DND-41 (cell line): ENCODE measurements at regions not wholly inside any gene's neighbourhood (a gene's known extent, or its start where the extent isn't known, plus 50 kb on each side); places are given as distances from the start of the nearest gene placed in this dataset.

Experiments used
- ATAC-seq: fragments of 200-7000 bp; cut with Tn5 transposase; 3 replicates; pipeline ENCODE4 v1.9.1; 2021; ENCODE audit warnings: low read depth; ENCODE audit not compliant: insufficient read depth
- DNase-seq: peaks from one replicate; pipeline ENCODE4 v3.0.0-alpha.2; 2020
- H2AFZ ChIP-seq: 2 replicates; pipeline ENCODE4 v1.6.0; 2012; ENCODE audit warnings: low read depth, low read length
- H3K27ac ChIP-seq: 2 replicates; pipeline ENCODE4 v1.5.1; 2012; ENCODE audit warnings: low read length, inconsistent platforms
- H3K27me3 ChIP-seq: fragments of 200-600 bp; sonication (generic); 2 replicates; pipeline ENCODE4 v1.6.0; 2012; ENCODE audit warnings: low read length, mild to moderate bottlenecking, inconsistent platforms; ENCODE audit not compliant: insufficient read depth, poor library complexity
- H3K36me3 ChIP-seq: 2 replicates; pipeline ENCODE4 v1.5.1; 2012; ENCODE audit warnings: low read length, inconsistent platforms; ENCODE audit not compliant: insufficient read depth
- H3K4me1 ChIP-seq: 2 replicates; pipeline ENCODE4 v1.5.1; 2012; ENCODE audit warnings: mild to moderate bottlenecking, low read length; ENCODE audit not compliant: insufficient read depth
- H3K4me2 ChIP-seq: 2 replicates; pipeline ENCODE4 v1.6.0; 2012; ENCODE audit warnings: mild to moderate bottlenecking, moderate library complexity, low read length, inconsistent platforms; ENCODE audit not compliant: insufficient read depth
- H3K4me3 ChIP-seq, 2 experiments: fragments of 200-600 bp in 1 of 2; shearing (Covaris generic) in 1 of 2; 2 replicates each; pipeline ENCODE4 v1.5.1; 2012 to 2016; ENCODE audit warnings: inconsistent platforms in 2 of 2, low read length in 2 of 2, mild to moderate bottlenecking in 2 of 2, low read depth in 1 of 2, moderate library complexity in 1 of 2
- H3K79me2 ChIP-seq: 2 replicates; pipeline ENCODE4 v1.6.0; 2012; ENCODE audit warnings: low read length, inconsistent platforms; ENCODE audit not compliant: insufficient read depth
- H3K9ac ChIP-seq: 2 replicates; pipeline ENCODE4 v1.6.0; 2012; ENCODE audit warnings: low read depth, mild to moderate bottlenecking, inconsistent platforms, low read length, moderate library complexity
- H3K9me3 ChIP-seq: 2 replicates; pipeline ENCODE4 v1.5.1; 2012; ENCODE audit warnings: low read length, moderate library complexity, mild to moderate bottlenecking, inconsistent platforms; ENCODE audit not compliant: insufficient read depth, severe bottlenecking
- H4K20me1 ChIP-seq: 2 replicates; pipeline ENCODE4 v1.6.0; 2012; ENCODE audit warnings: low read length; ENCODE audit not compliant: insufficient read depth
- EZH2 ChIP-seq: IDR thresholded peaks from 3 replicates; pipeline ENCODE4 v1.6.1; 2012; ENCODE audit warnings: borderline replicate concordance, low read depth, mild to moderate bottlenecking, moderate library complexity, low read length, inconsistent platforms; ENCODE audit not compliant: severe bottlenecking
- TF ChIP-seq, protein P1 (sequence below): IDR thresholded peaks from 2 replicates; pipeline ENCODE4 v1.5.1; 2012; ENCODE audit warnings: borderline replicate concordance, low read length, moderate library complexity, mild to moderate bottlenecking; ENCODE audit not compliant: poor library complexity, severe bottlenecking; ENCODE audit errors: extremely low read depth

DNA sequence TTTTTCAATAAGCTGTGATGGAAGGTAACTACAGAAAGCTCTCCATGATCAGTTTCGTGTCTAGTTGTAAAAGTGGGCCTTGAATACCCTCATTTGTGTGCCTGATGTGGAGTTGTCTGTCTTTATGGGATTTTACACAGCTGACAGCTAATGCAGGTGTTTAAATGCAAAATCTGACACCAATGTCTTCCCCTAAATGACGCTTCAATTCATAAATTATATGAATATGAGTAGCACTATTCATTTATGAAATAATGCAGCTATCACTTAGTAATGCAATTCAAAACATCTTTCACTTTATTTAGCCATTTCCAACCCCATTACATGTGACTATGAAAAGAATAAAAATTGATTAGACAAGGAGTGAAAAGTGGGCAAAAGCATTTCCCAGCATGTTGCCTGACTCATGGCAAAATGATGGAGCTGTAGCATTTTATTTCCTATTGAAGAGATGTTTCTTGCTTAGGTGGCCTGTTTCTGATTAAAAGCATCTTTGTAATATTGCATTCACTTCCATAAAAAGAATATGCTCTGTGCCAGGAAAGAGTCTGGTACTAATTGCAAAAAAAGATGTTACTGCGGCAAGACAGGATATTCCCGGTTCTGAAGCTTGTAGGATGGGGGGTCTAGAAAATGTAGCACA is 116.7 kb upstream of the HAPLN1 start:
- ATAC-seq = no peak
- H3K27me3 ChIP-seq = peaks cover 4% of the 10 kb centered on the region
- H2AFZ ChIP-seq = no peak overlapping the region
- H3K79me2 ChIP-seq = no peaks in the 10 kb centered on the region
- H3K36me3 ChIP-seq = no peaks in the 10 kb centered on the region
- H4K20me1 ChIP-seq = no peaks in the 10 kb centered on the region
- H3K4me3 ChIP-seq = no peak overlapping the region
- no peak for TF ChIP-seq EZH2
- TF ChIP-seq, protein P1, sequence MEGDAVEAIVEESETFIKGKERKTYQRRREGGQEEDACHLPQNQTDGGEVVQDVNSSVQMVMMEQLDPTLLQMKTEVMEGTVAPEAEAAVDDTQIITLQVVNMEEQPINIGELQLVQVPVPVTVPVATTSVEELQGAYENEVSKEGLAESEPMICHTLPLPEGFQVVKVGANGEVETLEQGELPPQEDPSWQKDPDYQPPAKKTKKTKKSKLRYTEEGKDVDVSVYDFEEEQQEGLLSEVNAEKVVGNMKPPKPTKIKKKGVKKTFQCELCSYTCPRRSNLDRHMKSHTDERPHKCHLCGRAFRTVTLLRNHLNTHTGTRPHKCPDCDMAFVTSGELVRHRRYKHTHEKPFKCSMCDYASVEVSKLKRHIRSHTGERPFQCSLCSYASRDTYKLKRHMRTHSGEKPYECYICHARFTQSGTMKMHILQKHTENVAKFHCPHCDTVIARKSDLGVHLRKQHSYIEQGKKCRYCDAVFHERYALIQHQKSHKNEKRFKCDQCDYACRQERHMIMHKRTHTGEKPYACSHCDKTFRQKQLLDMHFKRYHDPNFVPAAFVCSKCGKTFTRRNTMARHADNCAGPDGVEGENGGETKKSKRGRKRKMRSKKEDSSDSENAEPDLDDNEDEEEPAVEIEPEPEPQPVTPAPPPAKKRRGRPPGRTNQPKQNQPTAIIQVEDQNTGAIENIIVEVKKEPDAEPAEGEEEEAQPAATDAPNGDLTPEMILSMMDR = no peak
- H3K9ac ChIP-seq = no peak overlapping the region
- no peak overlapping the region for H3K27ac ChIP-seq
- no peaks in the 10 kb centered on the region for H3K4me1 ChIP-seq
- no peak overlapping the region for H3K4me2 ChIP-seq
- no peaks in the 10 kb centered on the region for H3K9me3 ChIP-seq
- no peak for DNase-seq

DNA sequence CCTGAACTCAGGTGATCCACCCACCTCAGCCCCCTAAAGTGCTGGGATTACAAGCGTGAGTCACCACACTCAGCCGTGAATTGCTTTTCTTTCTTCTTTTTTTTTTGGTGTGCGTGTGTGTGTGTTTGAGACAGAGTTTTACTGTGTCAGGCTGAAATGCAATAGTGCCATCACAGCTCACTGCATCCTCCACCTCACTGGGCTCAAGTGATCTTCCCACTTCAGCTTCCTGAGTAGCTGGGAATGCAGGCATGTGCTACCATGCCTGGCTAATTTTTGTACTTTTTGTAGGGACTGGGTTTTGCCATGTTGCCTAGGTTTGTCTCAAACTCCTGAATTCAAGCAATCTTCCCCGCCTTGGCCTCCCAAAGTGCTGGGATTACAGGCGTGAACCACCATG is 113.7 kb upstream of the HAPLN1 start:
- Histone ChIP-seq H3K4me1 (no peaks in the 10 kb centered on the region), H3K27ac (no peak overlapping the region), H3K36me3 (no peaks in the 10 kb centered on the region), H2AFZ (no peak overlapping the region), H3K4me3 (no peak overlapping the region), H3K9ac (no peak overlapping the region), H3K4me2 (no peak overlapping the region), H3K9me3 (no peaks in the 10 kb centered on the region), H4K20me1 (no peaks in the 10 kb centered on the region), H3K27me3 (peaks cover 4% of the 10 kb centered on the region), H3K79me2 (no peaks in the 10 kb centered on the region)
- TF ChIP-seq EZH2 = no peak
- TF ChIP-seq, protein P1 = no peak
- ATAC-seq = no peak
- DNase-seq = no peak

DNA sequence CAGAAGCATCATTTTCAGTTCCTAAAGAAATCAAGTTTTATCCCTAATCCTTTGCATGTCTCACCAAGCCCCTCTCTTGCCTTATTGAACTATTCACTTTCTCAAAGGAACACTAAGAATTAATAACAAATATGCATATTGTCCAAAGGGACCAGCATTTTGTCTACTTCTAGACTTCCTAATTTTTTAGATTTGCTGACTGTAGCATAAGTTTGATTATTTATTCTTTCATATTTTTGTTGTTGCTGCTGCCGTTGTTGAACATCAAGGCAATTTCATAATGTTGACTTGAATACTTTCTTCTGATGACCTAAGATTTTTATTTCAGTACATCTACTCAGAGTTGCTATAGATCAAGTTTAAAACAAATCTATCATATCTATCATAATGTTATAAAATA is 111.2 kb upstream of the HAPLN1 start:
- no peak overlapping the region for H3K4me3 ChIP-seq
- H4K20me1 ChIP-seq = no peaks in the 10 kb centered on the region
- DNase-seq (no peak), ATAC-seq (no peak)
- H3K9me3 ChIP-seq = no peaks in the 10 kb centered on the region
- H3K27ac ChIP-seq = no peak overlapping the region
- H3K4me1 ChIP-seq = no peaks in the 10 kb centered on the region
- H3K9ac ChIP-seq = no peak overlapping the region
- H3K27me3 ChIP-seq = peaks cover 5% of the 10 kb centered on the region
- no peaks in the 10 kb centered on the region for H3K79me2 ChIP-seq
- H2AFZ ChIP-seq = no peak overlapping the region
- TF ChIP-seq, protein P1 = no peak
- TF ChIP-seq EZH2 = no peak
- H3K36me3 ChIP-seq = no peaks in the 10 kb centered on the region
- H3K4me2 ChIP-seq = no peak overlapping the region

DNA sequence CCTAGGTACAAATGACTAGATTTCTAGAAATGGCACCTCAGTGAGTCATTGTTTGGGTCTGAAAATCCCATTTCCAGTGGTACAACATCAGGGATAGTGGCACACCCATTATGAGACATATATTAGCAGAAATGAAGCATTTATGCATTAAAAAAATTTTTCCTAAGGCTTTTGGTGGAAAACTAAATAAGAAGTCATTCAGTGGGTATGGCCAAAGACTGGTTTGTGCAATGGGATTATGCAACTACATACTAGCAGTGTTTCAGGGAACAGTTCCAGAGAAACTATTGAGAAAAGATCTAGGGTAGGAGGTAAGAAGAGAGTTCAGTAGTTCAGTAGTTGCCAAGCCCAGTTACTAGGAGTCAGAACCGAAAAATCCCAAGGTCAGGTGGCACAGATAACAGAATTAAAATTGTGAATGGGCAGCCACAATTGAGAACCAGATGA is 106.5 kb upstream of the HAPLN1 start:
- no peak for ATAC-seq
- Histone ChIP-seq H3K4me3 (no peak overlapping the region), H3K79me2 (no peaks in the 10 kb centered on the region), H2AFZ (no peak overlapping the region), H3K4me1 (no peaks in the 10 kb centered on the region), H3K36me3 (no peaks in the 10 kb centered on the region), H3K9me3 (no peaks in the 10 kb centered on the region), H3K4me2 (no peak overlapping the region), H3K9ac (no peak overlapping the region), H3K27ac (no peak overlapping the region), H4K20me1 (no peaks in the 10 kb centered on the region), H3K27me3 (peaks cover 10% of the 10 kb centered on the region)
- TF ChIP-seq EZH2 = no peak
- TF ChIP-seq, protein P1 = no peak
- no peak for DNase-seq
